22Rv1 (cell line): ENCODE measurements at regions not wholly inside any gene's neighbourhood (a gene's known extent, or its start where the extent isn't known, plus 50 kb on each side); places are given as distances from the start of the nearest gene placed in this dataset.

Source experiments
- H3K27ac ChIP-seq: fragments of 450-650 bp; 2 replicates; pipeline ENCODE4 v1.5.1; 2017
- ZFX ChIP-seq: fragments of 450-650 bp; IDR thresholded peaks from 2 replicates; pipeline ENCODE4 v1.6.1; 2017; ENCODE audit warnings: antibody characterized with exemption, borderline replicate concordance
- TF ChIP-seq, protein P1 (sequence below): fragments of 450-650 bp; IDR thresholded peaks from 2 replicates; pipeline ENCODE4 v1.5.1; 2017; ENCODE audit warnings: mild to moderate bottlenecking

DNA sequence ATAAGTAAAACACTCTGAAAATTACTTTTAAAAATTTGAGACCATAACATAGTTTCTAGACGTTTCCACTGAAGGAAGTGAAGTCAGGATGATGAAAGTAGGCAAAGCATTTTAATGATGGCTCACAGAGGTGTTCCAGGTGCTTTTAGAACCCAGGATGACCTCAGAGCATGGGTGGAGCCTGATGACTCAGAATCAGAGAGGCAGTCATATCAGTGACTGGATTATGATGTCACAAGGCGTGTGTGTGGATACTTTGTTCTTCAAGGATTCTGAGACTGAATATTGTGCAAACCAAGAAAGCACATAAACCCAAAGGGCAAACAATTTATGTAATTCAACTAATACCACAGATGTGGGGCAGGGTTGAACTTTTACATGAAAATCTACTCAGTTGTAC, 200.2 kb upstream of the FOXN2 start:
- no peak for TF ChIP-seq ZFX
- TF ChIP-seq, protein P1, sequence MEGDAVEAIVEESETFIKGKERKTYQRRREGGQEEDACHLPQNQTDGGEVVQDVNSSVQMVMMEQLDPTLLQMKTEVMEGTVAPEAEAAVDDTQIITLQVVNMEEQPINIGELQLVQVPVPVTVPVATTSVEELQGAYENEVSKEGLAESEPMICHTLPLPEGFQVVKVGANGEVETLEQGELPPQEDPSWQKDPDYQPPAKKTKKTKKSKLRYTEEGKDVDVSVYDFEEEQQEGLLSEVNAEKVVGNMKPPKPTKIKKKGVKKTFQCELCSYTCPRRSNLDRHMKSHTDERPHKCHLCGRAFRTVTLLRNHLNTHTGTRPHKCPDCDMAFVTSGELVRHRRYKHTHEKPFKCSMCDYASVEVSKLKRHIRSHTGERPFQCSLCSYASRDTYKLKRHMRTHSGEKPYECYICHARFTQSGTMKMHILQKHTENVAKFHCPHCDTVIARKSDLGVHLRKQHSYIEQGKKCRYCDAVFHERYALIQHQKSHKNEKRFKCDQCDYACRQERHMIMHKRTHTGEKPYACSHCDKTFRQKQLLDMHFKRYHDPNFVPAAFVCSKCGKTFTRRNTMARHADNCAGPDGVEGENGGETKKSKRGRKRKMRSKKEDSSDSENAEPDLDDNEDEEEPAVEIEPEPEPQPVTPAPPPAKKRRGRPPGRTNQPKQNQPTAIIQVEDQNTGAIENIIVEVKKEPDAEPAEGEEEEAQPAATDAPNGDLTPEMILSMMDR = no peak
- no peak overlapping the region for H3K27ac ChIP-seq

DNA sequence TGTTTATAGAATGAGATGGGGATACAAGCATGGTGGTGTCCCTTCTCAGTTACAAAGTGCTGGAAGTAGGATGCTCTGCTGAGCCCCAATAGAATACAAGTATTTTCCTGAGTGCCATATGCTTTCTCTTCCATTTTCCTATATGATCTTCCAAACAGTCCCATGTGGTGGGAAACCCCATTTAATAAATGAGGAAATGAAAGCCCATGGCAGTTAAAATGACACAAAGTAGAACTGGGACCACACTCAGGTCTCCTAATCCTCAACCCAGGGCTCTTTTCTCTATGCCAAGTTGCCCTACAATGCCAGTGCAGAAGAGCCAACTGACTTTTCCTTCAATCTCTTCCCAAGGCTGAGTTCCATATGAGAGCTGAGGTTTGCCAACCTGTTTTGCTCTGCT, 198.0 kb upstream of the FOXN2 start:
- no peak for TF ChIP-seq ZFX
- TF ChIP-seq, protein P1 = no peak
- H3K27ac ChIP-seq = no peak overlapping the region

DNA sequence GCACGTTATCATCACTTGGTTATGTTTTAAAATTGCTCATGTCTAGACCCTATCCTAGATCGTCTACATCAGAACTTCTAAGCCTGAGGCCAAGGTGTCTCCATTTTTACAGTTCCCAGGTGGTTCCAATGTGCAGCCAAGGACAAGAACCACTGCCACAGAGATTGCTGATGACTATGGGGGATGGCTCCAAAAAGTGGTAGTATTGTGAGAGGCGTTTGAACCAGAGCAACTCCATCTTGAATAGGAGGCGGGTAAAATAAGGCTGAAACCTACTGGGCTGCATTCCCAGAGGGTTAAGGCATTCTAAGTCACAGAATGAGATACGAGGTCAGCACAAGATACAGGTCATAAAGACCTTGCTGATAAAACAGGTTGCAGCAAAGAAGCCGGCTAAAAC, 195.6 kb upstream of the FOXN2 start:
- TF ChIP-seq ZFX = no peak
- TF ChIP-seq, protein P1 = no peak

DNA sequence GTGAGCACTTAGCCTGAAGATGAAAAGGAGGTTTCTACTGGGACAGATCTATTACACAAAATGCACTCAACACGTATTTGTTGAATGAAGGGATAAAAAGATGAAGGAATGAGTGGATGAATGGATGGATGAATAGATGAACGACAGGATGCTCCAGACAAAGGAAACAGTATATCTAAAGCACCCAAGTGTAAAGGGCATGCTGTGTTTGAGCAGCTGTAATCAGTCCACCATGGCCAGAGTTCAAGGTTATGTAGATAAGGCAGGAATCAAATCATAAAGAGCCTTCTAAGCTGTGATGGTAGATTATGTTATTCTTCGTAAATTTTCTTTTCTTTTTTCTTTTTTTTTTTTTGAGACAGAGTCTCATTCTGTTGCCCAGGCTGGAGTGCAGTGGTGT, 194.4 kb upstream of the FOXN2 start:
- no peak overlapping the region for H3K27ac ChIP-seq
- TF ChIP-seq ZFX = no peak
- TF ChIP-seq, protein P1 = no peak

More for the DNA sequence above, 195.6 kb upstream of the FOXN2 start:
- no peak overlapping the region for H3K27ac ChIP-seq

DNA sequence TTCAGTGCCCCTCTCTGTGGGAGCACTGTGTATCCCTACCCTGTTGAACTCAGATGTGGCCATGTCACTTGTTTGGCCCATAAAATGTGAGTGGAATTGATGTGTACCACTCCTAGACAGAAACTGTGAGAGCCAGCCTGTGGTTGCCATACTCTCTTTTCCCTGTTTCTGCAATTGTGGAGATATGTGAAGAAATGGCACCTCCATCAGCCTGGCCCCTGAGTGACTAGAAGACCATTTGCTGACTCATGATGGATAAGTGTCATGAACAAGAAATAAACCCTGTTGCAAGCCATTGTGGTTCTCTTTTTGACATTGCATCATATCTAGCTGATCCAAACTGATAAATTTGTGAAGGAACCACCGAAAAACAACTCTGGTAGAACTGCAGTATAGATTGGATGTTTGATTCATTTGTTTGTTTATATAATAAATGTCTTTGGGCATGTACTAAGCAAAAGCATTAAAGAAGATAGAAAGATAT, 193.7 kb upstream of the FOXN2 start:
- no peak for TF ChIP-seq ZFX
- no peak overlapping the region for H3K27ac ChIP-seq

DNA sequence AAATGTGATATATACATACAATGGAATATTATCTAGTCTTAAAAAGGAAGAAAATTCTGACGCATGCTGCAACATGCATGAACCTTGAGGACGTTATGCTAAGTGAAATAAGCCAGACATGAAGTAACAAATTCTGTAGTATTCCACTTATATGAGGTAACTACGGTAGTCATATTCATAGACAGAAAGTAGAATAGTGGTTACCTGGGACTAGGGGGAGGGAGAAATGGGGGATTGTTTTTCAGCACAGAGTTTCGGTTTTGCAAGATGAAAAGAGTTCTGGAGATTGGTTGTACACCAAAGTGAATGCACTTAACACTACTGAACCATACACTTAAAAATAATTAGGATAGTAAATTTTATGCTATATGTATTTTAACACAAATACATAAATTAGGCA, 192.3 kb upstream of the FOXN2 start:
- TF ChIP-seq, protein P1 = no peak
- TF ChIP-seq ZFX = no peak
- no peak overlapping the region for H3K27ac ChIP-seq

DNA sequence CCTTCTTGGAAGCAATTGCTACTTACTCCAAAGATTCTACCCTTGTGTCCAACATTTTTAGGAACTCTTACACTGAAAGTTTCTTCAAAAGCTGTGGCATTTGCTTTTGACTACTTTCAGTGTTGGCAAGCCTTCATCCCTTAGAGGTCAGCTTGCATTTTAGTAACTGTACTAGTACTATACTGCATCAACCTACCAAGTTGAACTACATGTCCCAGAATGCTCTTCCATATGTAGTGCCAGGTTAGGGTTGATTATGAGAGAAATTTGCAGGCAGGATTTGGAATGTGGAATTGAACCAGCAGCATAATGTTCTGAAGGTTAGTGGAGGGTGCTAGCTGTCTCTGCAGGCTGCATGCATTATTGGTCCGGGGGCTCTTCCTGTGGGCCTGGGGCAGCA, 189.9 kb upstream of the FOXN2 start:
- TF ChIP-seq, protein P1 = no peak
- no peak for TF ChIP-seq ZFX

DNA sequence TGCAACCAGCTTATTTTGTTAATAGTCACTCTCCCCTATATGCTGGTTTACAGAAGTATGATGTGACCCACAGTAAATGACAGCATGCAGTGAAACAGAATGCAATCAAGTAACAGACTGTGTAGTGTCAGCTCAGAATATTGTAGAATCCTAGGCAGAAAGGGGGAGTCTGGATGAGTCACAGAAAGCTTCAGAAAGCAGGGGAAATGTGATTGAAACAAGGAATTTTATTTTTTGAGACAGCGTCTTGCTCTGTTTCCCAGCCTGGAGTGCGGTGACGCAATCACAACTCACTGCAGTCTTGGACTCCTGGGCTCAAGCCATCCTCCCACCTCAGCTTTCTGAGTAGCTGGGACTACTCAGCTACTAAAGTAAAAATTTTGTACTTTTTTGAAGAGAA, 188.3 kb upstream of the FOXN2 start:
- TF ChIP-seq, protein P1 = no peak
- TF ChIP-seq ZFX = no peak
- no peak overlapping the region for H3K27ac ChIP-seq

More for the DNA sequence above, 189.9 kb upstream of the FOXN2 start:
- no peak overlapping the region for H3K27ac ChIP-seq
